Lower leg skin (tissue), 4 donors: ENCODE measurements at regions not wholly inside any gene's neighbourhood (a gene's known extent, or its start where the extent isn't known, plus 50 kb on each side); places are given as distances from the start of the nearest gene placed in this dataset.

Experiments
- DNase-seq, 2 donors: peaks; one replicate each; pipeline ENCODE4 v3.0.0-alpha.2; 2019; ENCODE audit warnings: low spot score in 2 of 2
- H3K4me3 ChIP-seq: fragments of 200-600 bp; sonication (generic); 2 replicates; pipeline ENCODE4 v1.5.1; 2017; ENCODE audit warnings: mild to moderate bottlenecking, low read depth; ENCODE audit not compliant: poor library complexity, severe bottlenecking
- POLR2A ChIP-seq, 2 donors: fragments of 450-650 bp; IDR thresholded peaks; one replicate each; pipeline ENCODE4 v1.6.1; 2016 to 2017; ENCODE audit warnings: antibody characterized with exemption in 2 of 2, mild to moderate bottlenecking in 1 of 2, moderate library complexity in 1 of 2
- WGBS, 2 donors: methylation state at CpG; one replicate each; pipeline ENCODE4 v1.1.5; 2018; 5-methylcytosine and 5-hydroxymethylcytosine counted together
- intact Hi-C: fragments of 100-400 bp; cut with DNase I; formaldehyde crosslinking; loops from one replicate; pipeline ENCODE4 v1.15.0; 2023; ENCODE audit warnings: low total_unique reads
- TF ChIP-seq, protein P1 (sequence below), 3 donors: fragments of 450-650 bp; IDR thresholded peaks; one replicate each; pipeline ENCODE4 v1.5.1; 2016; ENCODE audit warnings: antibody characterized with exemption in 3 of 3, mild to moderate bottlenecking in 3 of 3, moderate library complexity in 2 of 3

DNA sequence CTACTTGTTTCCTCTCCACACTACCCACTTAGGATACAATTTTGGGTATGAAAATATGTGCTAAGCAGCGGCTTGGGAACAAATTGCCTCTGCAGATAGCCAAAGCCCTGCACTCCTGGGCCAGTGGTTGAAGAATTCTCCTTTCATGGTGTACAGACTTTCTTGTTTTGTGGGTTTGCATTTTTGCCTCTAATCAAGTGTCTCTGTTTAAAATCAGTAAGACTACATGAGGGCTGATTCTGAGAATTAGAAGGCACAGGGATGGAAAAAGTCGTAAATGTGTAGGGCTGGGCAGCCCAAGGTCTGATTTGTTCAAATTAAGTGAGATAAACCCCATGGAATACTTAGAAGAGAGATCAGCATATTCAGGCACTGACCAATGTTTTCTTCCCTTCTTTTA is 103.7 kb upstream of the CD180 start:
- no peak for DNase-seq
- WGBS, 2 donors = 86 to 87% methylated on average over 2 of the region's 2 CpGs

DNA sequence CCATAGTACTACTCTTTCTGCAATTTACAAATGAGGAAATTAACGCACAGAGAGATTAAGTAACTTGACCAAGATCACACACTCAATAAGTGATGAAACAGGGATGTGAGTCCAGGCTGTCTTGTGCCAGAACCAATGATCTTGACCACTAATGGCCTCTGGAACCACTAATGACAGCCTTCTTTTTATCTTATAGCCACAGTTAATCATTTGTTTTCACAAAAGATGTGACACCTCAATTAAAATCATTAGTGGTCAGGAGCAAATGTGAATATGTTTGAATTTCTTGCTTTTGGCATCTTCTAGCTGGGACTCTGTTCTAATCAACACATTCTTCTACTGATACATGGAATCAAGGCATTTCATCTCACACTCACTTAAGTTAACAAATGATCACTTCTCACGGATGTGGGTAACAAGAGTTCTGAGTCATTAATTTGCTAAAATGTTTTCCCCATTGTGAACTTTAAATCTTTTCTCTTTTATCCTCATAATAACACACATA is 102.7 kb upstream of the CD180 start:
- 78 to 83% methylated on average over 2 of the region's 2 CpGs for WGBS, 2 donors
- no peak for TF ChIP-seq POLR2A (IDR thresholded peaks at IDR 0.05)
- TF ChIP-seq, protein P1, sequence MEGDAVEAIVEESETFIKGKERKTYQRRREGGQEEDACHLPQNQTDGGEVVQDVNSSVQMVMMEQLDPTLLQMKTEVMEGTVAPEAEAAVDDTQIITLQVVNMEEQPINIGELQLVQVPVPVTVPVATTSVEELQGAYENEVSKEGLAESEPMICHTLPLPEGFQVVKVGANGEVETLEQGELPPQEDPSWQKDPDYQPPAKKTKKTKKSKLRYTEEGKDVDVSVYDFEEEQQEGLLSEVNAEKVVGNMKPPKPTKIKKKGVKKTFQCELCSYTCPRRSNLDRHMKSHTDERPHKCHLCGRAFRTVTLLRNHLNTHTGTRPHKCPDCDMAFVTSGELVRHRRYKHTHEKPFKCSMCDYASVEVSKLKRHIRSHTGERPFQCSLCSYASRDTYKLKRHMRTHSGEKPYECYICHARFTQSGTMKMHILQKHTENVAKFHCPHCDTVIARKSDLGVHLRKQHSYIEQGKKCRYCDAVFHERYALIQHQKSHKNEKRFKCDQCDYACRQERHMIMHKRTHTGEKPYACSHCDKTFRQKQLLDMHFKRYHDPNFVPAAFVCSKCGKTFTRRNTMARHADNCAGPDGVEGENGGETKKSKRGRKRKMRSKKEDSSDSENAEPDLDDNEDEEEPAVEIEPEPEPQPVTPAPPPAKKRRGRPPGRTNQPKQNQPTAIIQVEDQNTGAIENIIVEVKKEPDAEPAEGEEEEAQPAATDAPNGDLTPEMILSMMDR (IDR thresholded peaks at IDR 0.05) = no peak
- no peak for DNase-seq
- H3K4me3 ChIP-seq = no peak overlapping the region
- intact Hi-C loops = no loop called here

More for the DNA sequence above, 103.7 kb upstream of the CD180 start:
- intact Hi-C loops = no loop called here
- TF ChIP-seq, protein P1 (IDR thresholded peaks at IDR 0.05) = no peak
- no peak for TF ChIP-seq POLR2A (IDR thresholded peaks at IDR 0.05)
- no peak overlapping the region for H3K4me3 ChIP-seq

DNA sequence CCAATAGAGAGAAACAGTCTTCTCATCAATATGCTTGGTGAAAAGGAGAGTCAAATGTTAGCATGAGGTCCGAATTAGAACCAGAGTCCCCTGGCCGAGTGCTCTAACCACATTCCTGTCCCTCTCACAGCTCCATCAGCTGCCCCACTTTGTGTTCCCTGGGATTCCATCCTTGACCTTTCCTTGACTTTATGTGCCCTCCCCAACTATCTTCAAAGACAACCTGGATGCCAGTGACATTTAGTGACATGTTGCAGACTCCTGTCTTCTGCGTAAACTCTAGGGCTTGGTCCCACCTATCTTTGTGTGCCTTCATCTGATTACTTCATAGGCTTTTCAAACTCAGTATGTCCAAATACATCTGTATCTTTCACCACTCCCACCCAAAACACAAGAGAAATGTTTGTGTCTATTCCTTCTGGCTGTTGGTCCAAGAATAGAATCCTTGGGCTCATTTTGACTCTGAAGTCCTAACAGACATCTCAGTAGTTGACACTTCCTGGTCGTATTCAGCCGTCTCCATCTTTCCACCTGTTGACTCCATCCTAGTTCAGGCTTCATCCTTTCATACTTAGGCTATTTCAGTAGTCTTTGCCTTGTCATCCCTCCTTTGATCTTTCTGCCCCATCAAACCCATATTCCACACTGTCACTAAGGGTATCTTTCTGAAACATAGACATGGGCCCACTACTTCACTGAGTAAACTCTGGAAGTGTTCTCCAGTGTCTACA is 101.4 kb upstream of the CD180 start:
- no peak for DNase-seq
- 94 to 96% methylated on average over 5 of the region's 5 CpGs for WGBS, 2 donors
- H3K4me3 ChIP-seq = no peak overlapping the region
- intact Hi-C loops = no loop called here
- TF ChIP-seq, protein P1 (IDR thresholded peaks at IDR 0.05) = no peak

DNA sequence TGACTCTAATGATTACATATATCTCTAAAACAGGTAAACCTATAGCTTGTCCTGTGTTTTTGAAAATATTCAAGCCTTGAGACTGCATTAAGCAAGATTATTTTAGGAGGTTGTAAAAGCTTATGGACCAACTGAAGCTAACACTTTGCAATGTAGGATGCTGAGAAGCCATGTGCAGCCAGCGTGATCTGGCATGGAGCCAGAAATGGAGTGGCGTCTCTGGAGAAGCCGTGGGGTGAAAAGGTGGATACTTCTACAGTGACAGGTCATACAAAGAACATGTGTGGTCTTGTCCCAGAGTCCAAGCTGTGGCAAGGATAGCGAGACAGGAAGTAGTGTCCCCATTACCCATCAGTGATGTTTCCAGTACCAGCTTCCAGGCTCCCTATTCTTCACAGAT is 100.8 kb upstream of the CD180 start:
- WGBS, 2 donors = 48 to 49% methylated on average over 4 of the region's 4 CpGs
- TF ChIP-seq, protein P1 (IDR thresholded peaks at IDR 0.05) = no peak
- no peak for TF ChIP-seq POLR2A (IDR thresholded peaks at IDR 0.05)
- intact Hi-C loops = no loop called here
- H3K4me3 ChIP-seq = no peak overlapping the region
- no peak for DNase-seq

DNA sequence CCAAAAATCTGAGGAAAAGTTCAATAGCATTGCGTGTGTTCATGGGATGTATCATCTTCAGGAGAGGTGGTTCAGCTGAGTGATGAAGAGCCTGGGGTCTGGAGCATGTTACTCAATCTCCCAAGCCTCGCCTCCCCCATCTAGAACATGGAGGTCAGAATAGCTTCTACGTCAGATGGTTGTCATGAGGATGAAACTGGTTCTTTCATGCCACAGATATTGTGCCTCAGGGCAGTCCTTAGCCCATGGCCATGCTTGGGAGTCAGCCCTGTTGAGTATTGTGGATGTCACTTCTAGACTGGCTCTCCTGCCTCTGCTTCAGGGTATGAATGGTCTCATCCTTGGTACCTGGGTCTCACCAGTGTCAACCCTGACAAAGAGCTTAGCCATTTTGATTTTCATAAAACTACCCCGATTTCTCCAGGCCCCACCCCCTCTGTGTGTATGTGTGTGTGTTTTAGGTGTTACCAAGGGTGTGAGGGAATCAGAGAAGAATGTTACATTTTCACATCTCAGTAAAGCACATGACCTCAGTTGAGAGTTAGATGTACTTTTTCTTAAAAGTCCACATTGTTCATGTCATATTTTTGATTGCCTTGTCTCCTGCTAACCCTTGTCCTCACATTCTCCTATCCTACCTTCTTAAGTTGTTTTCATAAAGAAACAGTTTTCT is 97.8 kb upstream of the CD180 start:
- WGBS, 2 donors = 97 to 98% methylated on average over 4 of the region's 4 CpGs
- intact Hi-C loops = no loop called here
- no peak for DNase-seq

More for the DNA sequence above, 97.8 kb upstream of the CD180 start:
- TF ChIP-seq, protein P1 (IDR thresholded peaks at IDR 0.05) = no peak
- no peak for TF ChIP-seq POLR2A (IDR thresholded peaks at IDR 0.05)
- no peak overlapping the region for H3K4me3 ChIP-seq
